IPS-NIHi7 (cell line): ENCODE measurements at regions not wholly inside any gene's neighbourhood (a gene's known extent, or its start where the extent isn't known, plus 50 kb on each side); places are given as distances from the start of the nearest gene placed in this dataset.

Source experiments
- DNase-seq: peaks from one replicate; pipeline ENCODE4 v3.0.0; 2012; ENCODE audit warnings: mixed read lengths; ENCODE audit errors: extremely low spot score

- DNase-seq: no peak
These were observed 463.2 kb downstream of the BCL11B start for GRCh38 chr14:98808494-98809407.

GRCh38 chr14:98816195-98816594 is 455.8 kb downstream of the BCL11B start:
- DNase-seq: no peak

GRCh38 chr14:98816720-98817119 is 455.3 kb downstream of the BCL11B start:
- no peak for DNase-seq

GRCh38 chr14:98819132-98819866 is 452.7 kb downstream of the BCL11B start:
- DNase-seq: peak; percentile 74

GRCh38 chr14:98819867-98820206 is 452.2 kb downstream of the BCL11B start:
- DNase-seq: peak; percentile 62

GRCh38 chr14:98822917-98823316 is 449.1 kb downstream of the BCL11B start:
- DNase-seq: no peak

- DNase-seq: no peak
These were observed 445.4 kb downstream of the BCL11B start for GRCh38 chr14:98826618-98827017.

GRCh38 chr14:98834119-98834518 is 437.9 kb downstream of the BCL11B start:
- no peak for DNase-seq

GRCh38 chr14:98835051-98835824 is 436.8 kb downstream of the BCL11B start:
- DNase-seq: peak; percentile 25

GRCh38 chr14:98835825-98836100 is 436.2 kb downstream of the BCL11B start:
- DNase-seq: no peak

GRCh38 chr14:98840091-98840490 is 431.9 kb downstream of the BCL11B start:
- DNase-seq: no peak

- no peak for DNase-seq
These were observed 431.5 kb downstream of the BCL11B start for GRCh38 chr14:98840511-98840910.

- no peak for DNase-seq
These were observed 427.5 kb downstream of the BCL11B start for GRCh38 chr14:98844456-98844855.

- DNase-seq: no peak
These were observed 424.2 kb downstream of the BCL11B start for GRCh38 chr14:98847521-98848468.

GRCh38 chr14:98853063-98853729 is 418.8 kb downstream of the BCL11B start:
- no peak for DNase-seq

- DNase-seq: no peak
These were observed 415.9 kb downstream of the BCL11B start for GRCh38 chr14:98855926-98856715.

- no peak for DNase-seq
These were observed 413.8 kb downstream of the BCL11B start for GRCh38 chr14:98858158-98858557.

GRCh38 chr14:98858561-98858960 is 413.4 kb downstream of the BCL11B start:
- DNase-seq: no peak

GRCh38 chr14:98859301-98859700 is 412.7 kb downstream of the BCL11B start:
- DNase-seq: no peak

- DNase-seq: no peak
These were observed 407.8 kb downstream of the BCL11B start for GRCh38 chr14:98864211-98864610.
